SK-N-MC (cell line): ENCODE measurements at regions not wholly inside any gene's neighbourhood (a gene's known extent, or its start where the extent isn't known, plus 50 kb on each side); places are given as distances from the start of the nearest gene placed in this dataset.

ENCODE experiments used
- EZH2 ChIP-seq: fragments of 200-600 bp; sonication (generic); IDR thresholded peaks from one replicate; pipeline ENCODE4 v1.6.1; 2017; ENCODE audit warnings: antibody characterized with exemption
- FOXP2 ChIP-seq: optimal IDR thresholded peaks from 2 replicates; pipeline ENCODE3; 2011; ENCODE audit warnings: mild to moderate bottlenecking, moderate library complexity; ENCODE audit not compliant: insufficient read depth; ENCODE audit errors: extremely low read length, control extremely low read depth
- POLR2AphosphoS5 ChIP-seq: IDR thresholded peaks from 2 replicates; pipeline ENCODE4 v1.6.1; 2012; ENCODE audit warnings: mild to moderate bottlenecking, low read depth, low read length, borderline replicate concordance

DNA sequence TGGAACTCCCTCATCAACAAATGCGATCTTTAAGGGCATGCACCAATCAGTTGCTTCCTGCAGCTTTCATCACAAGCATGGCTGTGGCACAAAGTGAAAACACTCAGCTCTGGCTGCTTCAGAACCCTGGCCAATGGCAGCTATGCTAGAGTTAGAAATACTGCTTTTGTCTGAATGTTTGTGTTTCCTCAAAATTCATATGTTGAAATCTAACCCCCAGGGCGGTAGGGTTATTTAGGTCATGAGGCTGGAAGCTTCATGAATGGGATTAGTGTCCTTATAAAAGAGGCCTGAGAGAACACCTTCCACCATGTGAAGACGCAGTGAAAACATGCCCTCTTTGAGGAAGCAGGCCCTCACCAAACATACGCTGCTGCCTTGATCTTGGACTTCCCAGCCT is 453.9 kb downstream of the SNAPC1 start:
- TF ChIP-seq EZH2 (no peak), POLR2AphosphoS5 (no peak), FOXP2 (no peak)
